SK-N-SH treated with all-trans-retinoic acid at 6 μM for 48 hours (cell line): ENCODE measurements at regions not wholly inside any gene's neighbourhood (a gene's known extent, or its start where the extent isn't known, plus 50 kb on each side); places are given as distances from the start of the nearest gene placed in this dataset.

ENCODE experiments used
- ATAC-seq: fragments of 200-7000 bp; cut with Tn5 transposase; 3 replicates; pipeline ENCODE4 v1.9.1; 2020; ENCODE audit warnings: mild to moderate bottlenecking, moderate library complexity
- ARNTL ChIP-seq: fragments of 450-650 bp; formaldehyde crosslinking; IDR thresholded peaks from 2 replicates; pipeline ENCODE4 v1.5.0; 2020; ENCODE audit warnings: low read depth, mild to moderate bottlenecking, moderate library complexity, borderline replicate concordance
- BACH2 ChIP-seq: fragments of 250-450 bp; sonication (Bioruptor Pico); IDR thresholded peaks from 2 replicates; pipeline ENCODE4 v1.9.0; 2021; ENCODE audit warnings: mild to moderate bottlenecking, borderline replicate concordance
- CREB5 ChIP-seq: fragments of 250-450 bp; sonication (Bioruptor Pico); IDR thresholded peaks from 2 replicates; pipeline ENCODE4 v1.5.1; 2020; ENCODE audit warnings: low read depth, mild to moderate bottlenecking, moderate library complexity
- CSDC2 ChIP-seq: fragments of 250-450 bp; sonication (Bioruptor Pico); IDR thresholded peaks from 2 replicates; pipeline ENCODE4 v1.5.0; 2020; ENCODE audit warnings: mild to moderate bottlenecking, moderate library complexity
- CSRNP3 ChIP-seq: fragments of 250-450 bp; sonication (Bioruptor Pico); IDR thresholded peaks from 2 replicates; pipeline ENCODE4 v1.5.1; 2021; ENCODE audit warnings: mild to moderate bottlenecking, moderate library complexity
- ESRRG ChIP-seq: fragments of 250-450 bp; sonication (Bioruptor Pico); IDR thresholded peaks from 2 replicates; pipeline ENCODE4 v1.6.1; 2021; ENCODE audit warnings: mild to moderate bottlenecking
- GLIS3 ChIP-seq: fragments of 250-450 bp; sonication (Bioruptor Pico); IDR thresholded peaks from 2 replicates; pipeline ENCODE4 v1.5.0; 2020; ENCODE audit warnings: mild to moderate bottlenecking, moderate library complexity
- ISL1 ChIP-seq: fragments of 250-450 bp; sonication (Bioruptor Pico); IDR thresholded peaks from 2 replicates; pipeline ENCODE4 v2.1.2; 2022; ENCODE audit warnings: mild to moderate bottlenecking, moderate library complexity
- OSR1 ChIP-seq: fragments of 250-450 bp; sonication (Bioruptor Pico); IDR thresholded peaks from 2 replicates; pipeline ENCODE4 v1.8.0; 2022; ENCODE audit warnings: moderate library complexity, mild to moderate bottlenecking, inconsistent platforms
- PATZ1 ChIP-seq: fragments of 250-450 bp; sonication (Bioruptor Pico); IDR thresholded peaks from 2 replicates; pipeline ENCODE4 v1.8.0; 2020; ENCODE audit warnings: mild to moderate bottlenecking, moderate library complexity, borderline replicate concordance
- PPARA ChIP-seq: fragments of 250-450 bp; sonication (Bioruptor Pico); IDR thresholded peaks from 2 replicates; pipeline ENCODE4 v1.5.0; 2020; ENCODE audit warnings: mild to moderate bottlenecking, borderline replicate concordance
- RARB ChIP-seq: fragments of 250-450 bp; sonication (Bioruptor Pico); IDR thresholded peaks from 2 replicates; pipeline ENCODE4 v1.8.0; 2021; ENCODE audit warnings: mild to moderate bottlenecking, moderate library complexity
- SNAI2 ChIP-seq: fragments of 250-450 bp; sonication (Bioruptor Pico); IDR thresholded peaks from 2 replicates; pipeline ENCODE4 v1.5.0; 2020; ENCODE audit warnings: mild to moderate bottlenecking, moderate library complexity
- TCF4 ChIP-seq: fragments of 250-450 bp; sonication (Bioruptor Pico); IDR thresholded peaks from 2 replicates; pipeline ENCODE4 v1.8.0; 2021; ENCODE audit warnings: mild to moderate bottlenecking, moderate library complexity, borderline replicate concordance
- TOX ChIP-seq: fragments of 250-450 bp; sonication (Bioruptor Pico); IDR thresholded peaks from 2 replicates; pipeline ENCODE4 v1.8.0; 2021; ENCODE audit warnings: mild to moderate bottlenecking, moderate library complexity, borderline replicate concordance
- TSHZ2 ChIP-seq: fragments of 250-450 bp; sonication (Bioruptor Pico); IDR thresholded peaks from 2 replicates; pipeline ENCODE4 v1.5.0; 2020; ENCODE audit warnings: mild to moderate bottlenecking, moderate library complexity
- ZC3H10 ChIP-seq: fragments of 250-450 bp; sonication (Bioruptor Pico); IDR thresholded peaks from 2 replicates; pipeline ENCODE4 v1.5.1; 2021; ENCODE audit warnings: mild to moderate bottlenecking, moderate library complexity
- ZFP3 ChIP-seq: fragments of 250-450 bp; sonication (Bioruptor Pico); IDR thresholded peaks from 2 replicates; pipeline ENCODE4 v1.5.0; 2020; ENCODE audit warnings: mild to moderate bottlenecking, moderate library complexity
- ZFP30 ChIP-seq: fragments of 450-650 bp; formaldehyde crosslinking; IDR thresholded peaks from 2 replicates; pipeline ENCODE4 v1.5.0; 2022; ENCODE audit warnings: mild to moderate bottlenecking, moderate library complexity
- ZNF565 ChIP-seq: fragments of 450-650 bp; formaldehyde crosslinking; conservative IDR thresholded peaks from 2 replicates; pipeline ENCODE4 v1.5.0; 2020; ENCODE audit warnings: low read depth, mild to moderate bottlenecking, moderate library complexity
- ZNF70 ChIP-seq: fragments of 450-650 bp; formaldehyde crosslinking; IDR thresholded peaks from 2 replicates; pipeline ENCODE4 v1.5.0; 2020; ENCODE audit warnings: mild to moderate bottlenecking, moderate library complexity
- ZNF8 ChIP-seq: fragments of 450-650 bp; formaldehyde crosslinking; IDR thresholded peaks from 2 replicates; pipeline ENCODE4 v1.5.0; 2020; ENCODE audit warnings: mild to moderate bottlenecking, moderate library complexity

- ATAC-seq: no peak
- TF ChIP-seq RARB (CRISPR knock-in tag): no peak
- TF ChIP-seq ZNF565: no peak
- no peak for TF ChIP-seq SNAI2 (CRISPR knock-in tag)
- TF ChIP-seq PATZ1: no peak
- no peak for TF ChIP-seq OSR1 (CRISPR knock-in tag)
- TF ChIP-seq ZNF8: no peak
- no peak for TF ChIP-seq PPARA
- no peak for TF ChIP-seq GLIS3
- TF ChIP-seq CSRNP3 (CRISPR knock-in tag): no peak
- TF ChIP-seq ZFP30: no peak
Measured at GRCh38 chr5:91950328-91950727, 567.2 kb upstream of the ARRDC3 start.

GRCh38 chr5:91946870-91947269 lies 563.8 kb upstream of the ARRDC3 start:
- TF ChIP-seq OSR1 (CRISPR knock-in tag): no peak
- TF ChIP-seq ESRRG (CRISPR knock-in tag): no peak
- TF ChIP-seq CREB5 (CRISPR knock-in tag): no peak
- no peak for TF ChIP-seq ZNF70 (CRISPR knock-in tag)
- no peak for TF ChIP-seq BACH2 (CRISPR knock-in tag)
- no peak for TF ChIP-seq TCF4
- no peak for TF ChIP-seq TSHZ2 (CRISPR knock-in tag)
- TF ChIP-seq TOX (CRISPR knock-in tag): no peak
- no peak for TF ChIP-seq ARNTL (CRISPR knock-in tag)
- no peak for TF ChIP-seq GLIS3
- TF ChIP-seq SNAI2 (CRISPR knock-in tag): no peak
- TF ChIP-seq RARB (CRISPR knock-in tag): no peak
- no peak for TF ChIP-seq ISL1 (CRISPR knock-in tag)
- TF ChIP-seq ZC3H10 (CRISPR knock-in tag): no peak
- no peak for TF ChIP-seq CSDC2 (CRISPR knock-in tag)
- no peak for TF ChIP-seq PATZ1
- no peak for ATAC-seq

- TF ChIP-seq CSRNP3 (CRISPR knock-in tag): no peak
- TF ChIP-seq TSHZ2 (CRISPR knock-in tag): no peak
- no peak for TF ChIP-seq TOX (CRISPR knock-in tag)
- TF ChIP-seq SNAI2 (CRISPR knock-in tag): no peak
- no peak for TF ChIP-seq BACH2 (CRISPR knock-in tag)
- no peak for TF ChIP-seq ZFP3 (CRISPR knock-in tag)
- no peak for TF ChIP-seq GLIS3
- no peak for TF ChIP-seq ZNF8
- no peak for TF ChIP-seq ZC3H10 (CRISPR knock-in tag)
- TF ChIP-seq ESRRG (CRISPR knock-in tag): no peak
- TF ChIP-seq PPARA: no peak
- no peak for TF ChIP-seq TCF4
- no peak for ATAC-seq
Measured at GRCh38 chr5:91941588-91941987, 558.5 kb upstream of the ARRDC3 start.
